Endothelial cell (in vitro differentiated cells): ENCODE measurements at regions not wholly inside any gene's neighbourhood (a gene's known extent, or its start where the extent isn't known, plus 50 kb on each side); places are given as distances from the start of the nearest gene placed in this dataset.
"Not testable (repeated sequence)": the region's sequence is repeated elsewhere in the genome, so short reads cannot be mapped to it uniquely, and the experiment has no call there.

Experiments
- DNase-seq: peaks from one replicate; pipeline ENCODE4 v3.0.0; 2021; ENCODE audit warnings: low spot score
- H3K27ac Mint-ChIP-seq: one replicate; pipeline ENCODE4 v1.8.0; 2021; ENCODE audit warnings: mixed read lengths, inconsistent platforms; ENCODE audit not compliant: unreplicated experiment
- H3K27me3 Mint-ChIP-seq: one replicate; pipeline ENCODE4 v1.8.0; 2021; ENCODE audit warnings: mild to moderate bottlenecking, moderate library complexity, mixed read lengths, inconsistent platforms; ENCODE audit not compliant: unreplicated experiment
- H3K36me3 Mint-ChIP-seq: one replicate; pipeline ENCODE4 v1.8.0; 2021; ENCODE audit warnings: mild to moderate bottlenecking, low read depth, mixed read lengths, inconsistent platforms; ENCODE audit not compliant: unreplicated experiment
- H3K4me1 Mint-ChIP-seq: one replicate; pipeline ENCODE4 v1.8.0; 2021; ENCODE audit warnings: mild to moderate bottlenecking, mixed read lengths, inconsistent platforms; ENCODE audit not compliant: unreplicated experiment
- H3K4me3 Mint-ChIP-seq: one replicate; pipeline ENCODE4 v1.8.0; 2021; ENCODE audit warnings: mild to moderate bottlenecking, mixed read lengths, inconsistent platforms; ENCODE audit not compliant: unreplicated experiment
- H3K9me3 Mint-ChIP-seq: one replicate; pipeline ENCODE4 v1.8.0; 2021; ENCODE audit warnings: mixed read lengths, inconsistent platforms; ENCODE audit not compliant: unreplicated experiment
- CTCF ChIP-seq: fragments of 200-600 bp; sonication (generic); IDR thresholded peaks from one replicate; pipeline ENCODE4 v1.5.0; 2021; ENCODE audit warnings: antibody characterized with exemption; ENCODE audit not compliant: unreplicated experiment

- Mint-ChIP-seq H3K4me1 (no peaks in the 10 kb centered on the region), H3K9me3 (no peaks in the 10 kb centered on the region), H3K27me3 (no peaks in the 10 kb centered on the region), H3K36me3 (no peaks in the 10 kb centered on the region), H3K27ac (no peak overlapping the region), H3K4me3 (no peak overlapping the region)
- DNase-seq: no peak
- no peak for TF ChIP-seq CTCF
Measured at GRCh38 chr6:85714893-85715530, 72.3 kb upstream of the SYNCRIP start.

GRCh38 chr6:85712346-85712745 lies 69.7 kb upstream of the SYNCRIP start:
- Mint-ChIP-seq H3K27me3 (no peaks in the 10 kb centered on the region), H3K27ac (no peak overlapping the region), H3K4me3 (no peak overlapping the region), H3K9me3 (no peaks in the 10 kb centered on the region), H3K4me1 (no peaks in the 10 kb centered on the region), H3K36me3 (peaks cover 9% of the 10 kb centered on the region)
- no peak for TF ChIP-seq CTCF
- DNase-seq: no peak

- H3K4me1 Mint-ChIP-seq, H3K27ac Mint-ChIP-seq, H3K27me3 Mint-ChIP-seq, DNase-seq, H3K4me3 Mint-ChIP-seq, H3K9me3 Mint-ChIP-seq, H3K36me3 Mint-ChIP-seq: not testable (repeated sequence)
Measured at GRCh38 chr6:85707515-85708145, 64.9 kb upstream of the SYNCRIP start.

GRCh38 chr6:85706272-85706671 lies 63.6 kb upstream of the SYNCRIP start:
- Mint-ChIP-seq H3K36me3 (peaks cover 10% of the 10 kb centered on the region), H3K9me3 (no peaks in the 10 kb centered on the region), H3K4me1 (no peaks in the 10 kb centered on the region), H3K4me3 (no peak overlapping the region), H3K27me3 (no peaks in the 10 kb centered on the region), H3K27ac (no peak overlapping the region)
- DNase-seq: no peak
- TF ChIP-seq CTCF: no peak

GRCh38 chr6:85705220-85705619 lies 62.5 kb upstream of the SYNCRIP start:
- H3K4me3 Mint-ChIP-seq: no peak overlapping the region
- H3K4me1 Mint-ChIP-seq: no peaks in the 10 kb centered on the region
- no peak for TF ChIP-seq CTCF
- DNase-seq: no peak
- no peaks in the 10 kb centered on the region for H3K9me3 Mint-ChIP-seq
- no peaks in the 10 kb centered on the region for H3K27me3 Mint-ChIP-seq
- H3K27ac Mint-ChIP-seq: no peak overlapping the region
- peaks cover 10% of the 10 kb centered on the region for H3K36me3 Mint-ChIP-seq
